ENCODE measurements at regions not wholly inside any gene's neighbourhood (a gene's known extent, or its start where the extent isn't known, plus 50 kb on each side); places are given as distances from the start of the nearest gene placed in this dataset.

DNA sequence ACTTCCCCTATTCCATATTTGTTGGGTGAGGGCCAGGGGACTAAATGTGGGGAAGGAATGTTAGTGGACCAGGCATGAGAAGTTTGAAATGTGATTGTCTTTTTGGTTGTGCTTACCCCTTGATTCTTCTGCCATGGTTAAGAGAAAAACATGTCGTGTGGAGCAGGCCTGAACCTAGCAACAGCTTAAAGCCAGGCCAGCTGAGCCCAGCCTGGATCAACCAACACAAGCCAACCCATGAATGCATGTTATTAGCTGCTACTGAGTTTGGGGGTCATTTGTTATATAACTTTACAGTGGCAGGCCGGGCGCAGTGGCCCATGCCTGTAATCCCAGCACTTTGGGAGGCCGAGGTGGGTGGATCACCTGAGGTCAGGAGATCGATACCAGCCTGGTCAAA lies 52.4 kb upstream of the TRIO start:
- no peak for DNase-seq (ENCODE audit: low read depth in 4 of 4, low spot score in 3 of 4)

GRCh38 chr5:14090290-14090689 lies 52.9 kb upstream of the TRIO start:
- no peak for DNase-seq (ENCODE audit: low read depth in 4 of 4, low spot score in 3 of 4)

DNA sequence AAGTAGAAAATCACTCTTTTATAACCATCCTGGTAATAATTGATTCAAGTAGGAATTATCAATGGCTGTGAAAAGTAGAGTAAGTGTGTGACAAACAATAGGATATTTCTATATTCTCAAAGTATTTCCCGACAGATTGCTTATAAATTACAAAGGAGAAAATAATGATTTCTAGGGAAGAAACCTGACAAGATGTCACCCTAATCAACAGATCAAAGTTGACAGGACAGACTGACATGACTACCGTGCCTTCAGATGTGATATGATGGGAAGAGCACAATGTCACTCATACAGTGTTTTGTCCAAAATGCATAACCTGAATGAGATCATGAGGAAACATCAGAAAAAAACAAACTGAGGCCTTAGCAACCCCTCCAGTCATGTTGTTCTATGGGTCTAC lies 53.9 kb upstream of the TRIO start:
- no peak for DNase-seq (ENCODE audit: low read depth in 4 of 4, low spot score in 3 of 4)

- no peak for DNase-seq (ENCODE audit: low read depth in 4 of 4, low spot score in 3 of 4)
Observed at GRCh38 chr5:14086261-14086660, 56.9 kb upstream of the TRIO start.

DNA sequence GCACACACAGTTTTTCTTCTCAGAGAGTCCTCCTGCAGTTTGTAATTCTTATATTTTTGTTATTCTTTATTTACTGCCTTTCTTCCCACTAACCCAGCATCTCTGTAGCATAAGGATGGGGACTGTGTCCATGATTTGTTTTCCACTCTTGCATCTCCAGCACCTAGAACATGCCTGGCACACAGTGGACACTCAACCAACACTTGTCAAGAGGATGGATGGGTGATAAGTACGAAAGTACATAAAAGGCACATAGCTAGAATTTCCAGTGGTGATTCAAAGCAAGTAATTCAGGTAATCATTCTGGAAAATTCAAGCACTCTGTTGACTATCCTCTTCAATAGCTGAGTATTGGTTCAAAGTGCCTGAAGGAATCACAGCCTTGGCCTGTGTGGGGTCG lies 60.2 kb upstream of the TRIO start:
- DNase-seq (ENCODE audit: low read depth in 4 of 4, low spot score in 3 of 4), result no peak

DNA sequence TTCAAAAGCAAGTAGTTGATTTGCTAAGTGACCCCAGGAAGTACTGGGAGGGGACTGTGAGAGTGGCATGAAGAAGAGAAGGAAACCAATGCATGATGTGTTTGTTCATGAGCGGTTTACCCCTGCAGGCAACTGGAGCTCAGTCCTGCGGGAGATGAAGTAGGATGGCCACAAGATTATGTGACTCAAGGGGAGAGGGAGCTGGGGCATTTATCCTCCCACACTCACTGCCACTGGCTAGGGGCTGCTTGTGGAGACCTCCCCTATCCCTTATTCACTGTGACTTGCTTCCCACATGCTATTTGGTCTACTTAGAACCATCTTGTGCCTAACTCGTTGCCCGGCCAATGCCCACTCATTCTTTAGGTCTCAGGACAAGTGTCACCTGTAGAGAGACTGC lies 60.6 kb upstream of the TRIO start:
- no peak for DNase-seq (ENCODE audit: low read depth in 4 of 4, low spot score in 3 of 4)

- DNase-seq (ENCODE audit: low read depth in 4 of 4, low spot score in 3 of 4), result no peak
Observed at GRCh38 chr5:14081791-14082190, 61.4 kb upstream of the TRIO start.

DNA sequence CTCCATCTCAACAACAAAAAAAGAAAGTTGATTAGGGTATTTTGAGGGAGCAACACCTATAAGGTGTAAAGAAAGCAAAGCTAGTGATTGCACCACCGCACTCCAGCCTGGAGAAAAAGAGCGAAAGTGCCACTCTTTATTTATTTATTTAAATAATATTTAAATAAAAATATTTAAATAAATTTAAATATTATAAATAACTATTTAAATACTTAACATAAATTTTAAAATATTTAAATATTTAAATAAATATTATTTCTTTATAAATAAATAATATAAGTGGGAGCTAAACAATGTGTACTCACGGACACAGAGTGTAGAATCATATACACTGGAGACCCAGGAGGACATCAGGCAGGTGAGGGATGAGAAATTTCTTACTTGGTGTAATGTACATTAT lies 64.4 kb upstream of the TRIO start:
- no peak for DNase-seq (ENCODE audit: low read depth in 4 of 4, low spot score in 3 of 4)

- no peak for DNase-seq (ENCODE audit: low read depth in 4 of 4, low spot score in 3 of 4)
Observed at GRCh38 chr5:14077501-14077900, 65.6 kb upstream of the TRIO start.

DNA sequence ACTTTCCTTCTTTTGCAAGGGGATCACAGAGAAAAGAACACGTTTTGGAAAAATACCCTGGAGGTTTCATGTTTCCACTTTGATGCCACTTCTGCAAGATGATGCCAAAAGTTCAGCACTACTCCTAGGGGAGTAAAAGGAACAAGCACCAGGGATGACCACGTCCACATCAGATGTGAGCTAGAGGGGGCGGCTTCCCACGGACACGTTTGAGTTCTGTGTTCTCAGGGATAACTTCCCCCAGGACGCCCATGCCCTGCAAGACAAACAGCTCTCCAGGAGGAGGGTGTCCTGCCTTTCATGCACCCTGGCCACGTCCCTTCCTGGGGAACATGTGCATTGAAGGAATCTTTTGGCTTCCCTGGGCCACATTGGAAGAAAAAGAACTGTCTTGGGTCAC lies 66.6 kb upstream of the TRIO start:
- DNase-seq (ENCODE audit: low read depth in 4 of 4, low spot score in 3 of 4), result no peak

- no peak for DNase-seq (ENCODE audit: low read depth in 4 of 4, low spot score in 3 of 4)
Observed at GRCh38 chr5:14075937-14076336, 67.2 kb upstream of the TRIO start.

- DNase-seq (ENCODE audit: low read depth in 4 of 4, low spot score in 3 of 4), result no peak
Observed at GRCh38 chr5:14071433-14071832, 71.7 kb upstream of the TRIO start.

DNA sequence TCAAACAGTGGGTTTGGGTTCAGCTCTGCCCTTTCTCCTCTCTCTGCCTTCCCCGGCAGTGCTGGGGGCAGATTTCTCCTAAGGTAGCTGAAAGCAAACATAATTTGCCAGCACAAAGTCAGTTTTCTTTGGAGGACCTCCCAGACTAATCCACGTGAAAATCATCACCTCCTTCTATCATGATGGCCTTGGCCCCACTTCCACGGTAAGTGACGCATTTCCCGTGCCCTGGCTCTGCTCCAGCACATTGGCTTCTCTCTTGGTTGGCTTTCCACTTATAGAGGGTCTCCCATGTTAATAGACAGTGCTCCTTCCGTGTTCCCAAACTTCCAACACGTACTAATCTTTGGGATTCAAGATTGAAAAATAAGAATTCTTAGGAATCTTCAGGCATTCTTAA lies 74.1 kb upstream of the TRIO start:
- no peak for DNase-seq (ENCODE audit: low read depth in 4 of 4, low spot score in 3 of 4)

DNA sequence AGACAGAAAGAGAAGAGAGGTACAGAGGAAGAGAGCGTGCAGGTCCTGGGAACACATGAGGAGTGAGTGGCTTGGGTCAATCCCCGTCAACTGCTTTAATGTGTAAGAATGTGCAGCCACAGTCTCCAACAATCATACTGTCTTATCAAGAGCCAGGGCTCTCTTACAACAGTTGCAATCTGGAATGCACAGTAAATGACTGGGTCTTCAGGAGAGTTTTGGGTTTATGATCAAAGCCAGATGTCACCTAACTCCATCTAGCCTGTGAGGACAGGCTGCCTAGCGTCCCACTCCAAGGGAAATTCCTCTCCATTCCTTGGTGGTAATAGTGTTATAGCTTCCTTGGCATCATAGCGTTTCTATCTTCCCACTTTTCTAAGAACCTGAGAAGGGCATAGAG lies 75.0 kb upstream of the TRIO start:
- DNase-seq (ENCODE audit: low read depth in 4 of 4, low spot score in 3 of 4), result no peak

DNA sequence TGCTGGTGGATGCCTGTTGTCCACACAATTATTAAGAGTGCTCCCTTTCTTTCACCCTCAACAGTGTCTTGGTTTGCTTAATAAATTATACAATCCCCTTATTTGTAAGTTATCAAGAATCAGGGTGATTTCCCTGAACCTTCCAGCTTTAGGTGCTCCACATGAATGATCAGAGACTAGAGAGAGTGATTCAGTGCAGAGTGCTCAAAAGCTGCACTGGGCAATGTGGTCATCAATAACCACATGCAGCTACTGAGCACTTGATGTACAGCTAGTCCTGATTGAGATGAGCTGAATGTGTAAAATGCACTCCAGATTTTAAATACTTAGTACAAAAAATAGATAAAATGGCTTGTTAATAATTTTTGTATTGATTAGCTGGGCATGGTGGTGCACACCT lies 76.8 kb upstream of the TRIO start:
- DNase-seq (ENCODE audit: low read depth in 4 of 4, low spot score in 3 of 4), result no peak

DNA sequence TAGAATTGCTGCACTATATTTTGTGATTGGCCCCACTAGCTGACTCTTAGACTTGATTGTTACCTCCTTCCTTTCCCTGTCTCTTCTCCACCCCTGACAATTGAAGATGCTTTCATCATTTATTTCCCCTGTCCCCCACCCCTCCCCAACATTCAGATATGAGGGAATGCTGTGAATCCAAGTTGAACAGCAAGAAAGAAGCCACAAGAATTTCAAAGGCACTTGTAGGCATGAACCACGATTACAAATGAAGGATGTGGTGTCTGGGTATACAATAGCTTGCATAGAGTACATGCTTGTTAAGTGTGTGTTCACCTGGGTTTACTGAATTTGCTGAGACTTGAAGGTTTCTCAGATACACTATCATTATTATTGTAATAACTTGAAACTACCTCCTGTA lies 78.3 kb upstream of the TRIO start:
- DNase-seq (ENCODE audit: low read depth in 4 of 4, low spot score in 3 of 4), result no peak

- no peak for DNase-seq (ENCODE audit: low read depth in 4 of 4, low spot score in 3 of 4)
Observed at GRCh38 chr5:14063691-14064090, 79.5 kb upstream of the TRIO start.

DNA sequence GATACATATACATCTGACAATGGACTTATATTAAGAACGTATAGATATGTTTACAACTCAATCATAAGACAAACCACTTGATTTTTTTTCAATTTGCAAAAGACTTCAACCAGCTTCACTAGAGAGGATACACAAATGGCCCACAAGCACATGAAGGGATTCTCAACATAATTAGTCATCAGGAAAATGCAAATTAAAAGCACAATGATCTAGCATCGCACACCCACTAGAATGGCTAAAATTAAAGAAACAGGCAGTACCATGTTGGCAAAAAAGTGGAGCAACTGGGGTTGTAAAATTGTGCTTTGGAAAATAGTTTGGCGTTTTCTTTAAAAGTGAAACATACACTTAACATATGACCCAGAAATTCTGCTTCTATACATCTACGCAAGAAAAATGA lies 80.0 kb upstream of the TRIO start:
- no peak for DNase-seq (ENCODE audit: low read depth in 4 of 4, low spot score in 3 of 4)

- DNase-seq (ENCODE audit: low read depth in 4 of 4, low spot score in 3 of 4), result no peak
Observed at GRCh38 chr5:14062178-14062577, 81.0 kb upstream of the TRIO start.

DNA sequence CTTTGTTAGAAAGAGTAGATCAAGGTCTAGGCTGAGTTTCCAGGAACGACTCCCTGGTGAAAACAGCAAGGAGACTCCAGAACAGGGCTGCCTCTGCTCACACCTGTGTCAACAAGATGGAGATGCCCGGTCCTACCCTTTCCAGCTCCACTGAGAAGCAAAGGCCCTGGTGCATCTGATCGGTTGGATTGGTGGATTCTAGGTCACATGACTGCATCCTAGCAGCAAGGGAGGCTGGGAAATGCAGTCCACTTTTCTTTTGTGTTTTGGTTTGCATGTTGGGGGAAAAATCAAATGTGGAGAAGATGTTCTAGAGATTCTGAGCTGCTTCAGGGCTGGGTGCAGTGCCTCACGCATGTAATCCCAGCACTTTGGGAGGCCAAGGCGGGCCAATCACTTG lies 82.0 kb upstream of the TRIO start:
- DNase-seq (ENCODE audit: low read depth in 4 of 4, low spot score in 3 of 4), result no peak

DNA sequence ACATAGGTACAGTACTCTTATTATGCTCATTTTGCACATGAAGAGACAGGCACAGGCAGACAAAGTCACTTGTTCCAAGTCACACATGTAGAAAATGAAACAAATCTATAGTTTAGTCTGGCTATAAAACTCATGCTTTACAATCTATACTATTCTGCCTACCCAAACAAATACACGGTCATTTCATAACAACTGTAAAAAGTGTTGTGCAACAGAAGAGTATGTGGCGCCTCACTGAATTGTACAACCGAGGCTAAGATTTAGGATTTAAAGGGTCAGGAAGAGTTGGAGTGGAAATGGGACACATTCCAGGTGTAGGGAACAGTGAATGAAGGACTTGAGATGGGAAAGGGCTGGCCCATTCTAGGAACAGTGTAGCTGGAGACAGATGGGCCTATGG lies 82.9 kb upstream of the TRIO start:
- DNase-seq (ENCODE audit: low read depth in 4 of 4, low spot score in 3 of 4), result no peak

- no peak for DNase-seq (ENCODE audit: low read depth in 4 of 4, low spot score in 3 of 4)
Observed at GRCh38 chr5:14059810-14060209, 83.3 kb upstream of the TRIO start.

DNA sequence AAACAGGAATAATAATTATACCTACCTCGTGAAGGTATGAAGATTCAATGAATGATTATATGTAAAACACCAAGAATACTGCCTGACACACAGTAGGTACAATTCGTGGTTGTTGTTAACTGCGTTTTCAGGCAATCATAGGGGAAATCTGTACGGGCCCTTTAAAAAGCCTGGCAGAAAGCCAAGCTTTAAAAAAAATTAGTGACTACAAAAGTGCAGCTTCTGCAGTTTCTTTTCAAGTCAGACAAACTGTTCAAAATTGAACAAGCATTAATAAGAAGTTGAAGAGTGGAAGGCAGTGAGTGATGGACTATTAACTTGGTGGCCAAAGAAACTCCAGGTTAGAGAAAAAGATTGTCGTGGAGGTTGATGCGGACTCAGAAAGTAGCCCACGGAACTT lies 85.9 kb upstream of the TRIO start:
- DNase-seq (ENCODE audit: low read depth in 4 of 4, low spot score in 3 of 4), result no peak

GRCh38 chr5:14056039-14056438 lies 87.1 kb upstream of the TRIO start:
- DNase-seq (ENCODE audit: low read depth in 4 of 4, low spot score in 3 of 4), result no peak

Measured in right renal pelvis (tissue), 4 donors.